ENCODE measurements at regions not wholly inside any gene's neighbourhood (a gene's known extent, or its start where the extent isn't known, plus 50 kb on each side); places are given as distances from the start of the nearest gene placed in this dataset.

- no peak for DNase-seq (ENCODE audit: low spot score in 2 of 2)
- intact Hi-C loops (cut with DNase I): no loop called here
- peaks cover 5 to 6% of the 10 kb centered on the region in 2 donors for H3K9me3 ChIP-seq
These were observed 92.2 kb upstream of the NTRK3 start for GRCh38 chr15:88348579-88349230.

GRCh38 chr15:88345962-88346361, 89.4 kb upstream of the NTRK3 start:
- Histone ChIP-seq H3K27ac (no peak overlapping the region), H3K9me3 (no peaks in the 10 kb centered on the region), H3K27me3 (no peaks in the 10 kb centered on the region), H3K4me1 (no peaks in the 10 kb centered on the region), H3K36me3 (no peaks in the 10 kb centered on the region), H3K4me3 (no peak overlapping the region)
- no peak for TF ChIP-seq CTCF (IDR thresholded peaks at IDR 0.05)
- intact Hi-C loops (cut with DNase I): no loop called here
- DNase-seq (ENCODE audit: low spot score in 2 of 2): no peak

More at GRCh38 chr15:88348579-88349230, 92.2 kb upstream of the NTRK3 start:
- no peak overlapping the region for H3K27ac ChIP-seq
- no peak overlapping the region for H3K4me3 ChIP-seq
- no peaks in the 10 kb centered on the region for H3K36me3 ChIP-seq
- H3K27me3 ChIP-seq: no peaks in the 10 kb centered on the region
- TF ChIP-seq CTCF (IDR thresholded peaks at IDR 0.05): no peak
- no peaks in the 10 kb centered on the region for H3K4me1 ChIP-seq

- no peak for TF ChIP-seq CTCF (IDR thresholded peaks at IDR 0.05)
- Histone ChIP-seq H3K27ac (no peak overlapping the region), H3K27me3 (no peaks in the 10 kb centered on the region), H3K4me1 (no peaks in the 10 kb centered on the region), H3K36me3 (no peaks in the 10 kb centered on the region), H3K4me3 (no peak overlapping the region), H3K9me3 (no peaks in the 10 kb centered on the region)
- intact Hi-C loops (cut with DNase I): no loop called here
- DNase-seq (ENCODE audit: low spot score in 2 of 2): no peak
These were observed 88.2 kb upstream of the NTRK3 start for GRCh38 chr15:88344786-88345185.

GRCh38 chr15:88342666-88343065, 86.1 kb upstream of the NTRK3 start:
- H3K9me3 ChIP-seq: no peaks in the 10 kb centered on the region
- no peak overlapping the region for H3K27ac ChIP-seq
- intact Hi-C loops (cut with DNase I): no loop called here
- no peaks in the 10 kb centered on the region for H3K27me3 ChIP-seq
- no peak for DNase-seq (ENCODE audit: low spot score in 2 of 2)
- no peaks in the 10 kb centered on the region for H3K36me3 ChIP-seq
- no peaks in the 10 kb centered on the region for H3K4me1 ChIP-seq
- TF ChIP-seq CTCF (IDR thresholded peaks at IDR 0.05): no peak
- H3K4me3 ChIP-seq: no peak overlapping the region

GRCh38 chr15:88341653-88342052, 85.1 kb upstream of the NTRK3 start:
- Histone ChIP-seq H3K4me3 (no peak overlapping the region), H3K36me3 (no peaks in the 10 kb centered on the region), H3K27me3 (no peaks in the 10 kb centered on the region), H3K9me3 (no peaks in the 10 kb centered on the region), H3K4me1 (no peaks in the 10 kb centered on the region), H3K27ac (no peak overlapping the region)
- no peak for TF ChIP-seq CTCF (IDR thresholded peaks at IDR 0.05)
- no peak for DNase-seq (ENCODE audit: low spot score in 2 of 2)
- intact Hi-C loops (cut with DNase I): no loop called here

GRCh38 chr15:88341006-88341405, 84.5 kb upstream of the NTRK3 start:
- Histone ChIP-seq H3K27me3 (no peaks in the 10 kb centered on the region), H3K4me3 (no peak overlapping the region), H3K27ac (no peak overlapping the region), H3K4me1 (no peaks in the 10 kb centered on the region), H3K9me3 (no peaks in the 10 kb centered on the region), H3K36me3 (no peaks in the 10 kb centered on the region)
- intact Hi-C loops (cut with DNase I): no loop called here
- TF ChIP-seq CTCF (IDR thresholded peaks at IDR 0.05): no peak
- no peak for DNase-seq (ENCODE audit: low spot score in 2 of 2)
